ENCODE measurements at regions not wholly inside any gene's neighbourhood (a gene's known extent, or its start where the extent isn't known, plus 50 kb on each side); places are given as distances from the start of the nearest gene placed in this dataset.

GRCh38 chr2:58768715-58769080 lies 527.6 kb upstream of the FANCL start:
- Histone ChIP-seq H3K27me3 (no peaks in the 10 kb centered on the region), H3K27ac (no peak overlapping the region), H3K4me1 (no peaks in the 10 kb centered on the region), H3K36me3 (replicated peaks in 1 of 2; ENCODE audit: insufficient read depth in 1 of 2, low read depth in 2 of 2) (no peaks in the 10 kb centered on the region), H3K9me3 (no peaks in the 10 kb centered on the region), H3K4me3 (no peak overlapping the region)
- intact Hi-C loops (cut with DNase I), result no loop called here
- 69 to 74% methylated on average over 4 of the region's 4 CpGs for WGBS, 2 donors
- TF ChIP-seq POLR2A (IDR thresholded peaks at IDR 0.05), result no peak
- ATAC-seq, result no peak
- DNase-seq, result no peak

DNA sequence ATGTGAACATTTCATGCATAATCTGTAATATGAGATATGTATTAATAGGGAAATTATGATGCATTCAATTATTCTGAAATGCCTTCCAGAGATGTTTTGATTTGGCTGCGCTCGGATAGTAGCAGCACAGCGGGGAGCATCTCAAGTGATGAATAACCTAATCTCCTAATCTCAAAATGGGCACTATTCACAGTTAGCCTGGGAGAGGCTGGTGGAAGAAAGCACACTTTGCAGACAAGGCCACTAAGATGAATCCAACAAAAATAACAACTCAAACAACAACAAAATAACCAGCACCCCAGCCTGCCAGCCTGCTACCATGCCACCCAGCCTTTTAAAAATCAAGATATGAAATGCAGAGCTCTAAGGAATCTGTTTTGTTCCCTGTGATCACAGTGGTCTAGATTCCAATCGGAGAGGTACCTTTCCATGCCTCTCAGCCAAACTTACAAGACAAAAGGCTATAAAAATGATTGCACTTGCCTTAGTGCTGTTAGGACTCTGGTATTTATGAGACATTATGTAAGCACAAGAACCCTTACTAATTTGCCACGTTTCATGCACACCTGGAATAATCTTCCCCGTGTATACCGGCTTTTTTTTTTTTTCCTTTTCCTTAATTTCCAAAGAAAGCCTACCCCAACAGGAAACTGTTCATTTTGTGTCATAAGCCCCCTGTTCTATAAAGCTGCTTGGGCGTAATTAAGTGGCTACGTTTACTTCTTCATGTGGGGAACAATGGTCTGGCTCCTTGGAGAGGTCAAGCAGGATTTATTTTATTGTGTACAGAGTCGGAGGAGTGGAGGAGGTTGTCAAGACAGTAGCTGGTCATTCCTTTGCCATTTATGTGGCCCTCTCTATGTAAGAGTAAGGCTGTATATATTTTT lies 526.9 kb upstream of the FANCL start:
- Histone ChIP-seq H3K36me3 (replicated peaks in 1 of 2; ENCODE audit: insufficient read depth in 1 of 2, low read depth in 2 of 2) (no peaks in the 10 kb centered on the region), H3K4me3 (no peak overlapping the region), H3K4me1 (no peaks in the 10 kb centered on the region), H3K27ac (no peak overlapping the region), H3K27me3 (no peaks in the 10 kb centered on the region), H3K9me3 (no peaks in the 10 kb centered on the region)
- no peak for ATAC-seq
- TF ChIP-seq CTCF (IDR thresholded peaks at IDR 0.05) (no peak), POLR2A (IDR thresholded peaks at IDR 0.05) (no peak)
- no peak for DNase-seq
- 75 to 79% methylated on average over 10 of the region's 10 CpGs for WGBS, 2 donors
- intact Hi-C loops (cut with DNase I), result no loop called here

DNA sequence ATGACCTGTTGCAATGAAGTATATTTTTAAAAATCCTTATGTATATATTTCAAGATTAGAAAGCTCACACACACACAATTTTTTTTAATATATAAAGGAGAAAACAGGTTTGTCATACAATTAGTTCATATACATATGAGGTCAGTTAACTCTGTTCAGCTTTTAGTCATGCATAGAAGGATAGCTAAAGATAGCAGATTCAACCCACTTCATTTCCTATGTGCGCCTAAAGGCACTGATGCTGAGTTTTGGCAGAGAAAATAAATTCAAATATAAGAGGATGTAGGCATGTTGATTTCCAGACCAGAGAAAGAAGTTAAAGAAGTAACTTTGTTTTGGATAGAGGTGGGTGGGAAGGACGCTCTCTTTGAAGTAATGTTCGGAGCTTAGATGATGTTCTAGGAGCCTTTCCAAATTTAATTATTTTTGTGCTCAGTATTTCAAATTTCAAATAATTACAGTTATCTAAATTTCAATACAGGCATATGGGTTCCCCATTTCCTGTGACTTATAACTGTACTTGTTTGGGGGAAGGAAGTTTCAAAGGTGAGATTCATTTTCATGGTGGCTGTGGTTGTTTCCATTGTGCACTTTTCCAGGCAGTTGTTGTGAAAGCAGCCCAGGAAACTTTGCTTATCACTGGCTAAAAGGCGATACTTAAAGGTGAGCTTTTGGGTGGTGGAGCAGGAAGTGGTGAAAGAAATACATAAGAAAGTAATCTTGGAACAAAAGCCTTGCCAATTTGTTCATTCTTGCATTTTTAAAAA lies 523.4 kb upstream of the FANCL start:
- intact Hi-C loops (cut with DNase I), result no loop called here
- Histone ChIP-seq H3K27ac (no peak overlapping the region), H3K4me1 (no peaks in the 10 kb centered on the region), H3K27me3 (no peaks in the 10 kb centered on the region), H3K36me3 (replicated peaks in 1 of 2; ENCODE audit: insufficient read depth in 1 of 2, low read depth in 2 of 2) (no peaks in the 10 kb centered on the region), H3K4me3 (no peak overlapping the region), H3K9me3 (no peaks in the 10 kb centered on the region)
- no peak for TF ChIP-seq POLR2A (IDR thresholded peaks at IDR 0.05)
- no peak for TF ChIP-seq CTCF (IDR thresholded peaks at IDR 0.05)
- WGBS, 2 donors, result 66 to 68% methylated on average over 4 of the region's 4 CpGs
- ATAC-seq, result no peak
- no peak for DNase-seq

GRCh38 chr2:58762176-58762781 lies 521.2 kb upstream of the FANCL start:
- DNase-seq, result peak; percentile 48 to 63 (median 54)
- Histone ChIP-seq H3K27me3 (no peaks in the 10 kb centered on the region), H3K4me1 (no peaks in the 10 kb centered on the region), H3K27ac (no peak overlapping the region), H3K36me3 (replicated peaks in 1 of 2; ENCODE audit: insufficient read depth in 1 of 2, low read depth in 2 of 2) (no peaks in the 10 kb centered on the region), H3K9me3 (no peaks in the 10 kb centered on the region), H3K4me3 (no peak overlapping the region)
- WGBS, 2 donors, result 21 to 30% methylated on average over 5 of the region's 5 CpGs
- ATAC-seq, result peak; percentile 82
- intact Hi-C loops (cut with DNase I), result no loop called here
- TF ChIP-seq CTCF (IDR thresholded peaks at IDR 0.05) (peak; percentile 35 to 70 (median 59)), POLR2A (IDR thresholded peaks at IDR 0.05) (no peak)

GRCh38 chr2:58757971-58758370 lies 516.8 kb upstream of the FANCL start:
- Histone ChIP-seq H3K27ac (no peak overlapping the region), H3K36me3 (replicated peaks in 1 of 2; ENCODE audit: insufficient read depth in 1 of 2, low read depth in 2 of 2) (no peaks in the 10 kb centered on the region), H3K9me3 (no peaks in the 10 kb centered on the region), H3K4me3 (no peak overlapping the region), H3K4me1 (no peaks in the 10 kb centered on the region), H3K27me3 (no peaks in the 10 kb centered on the region)
- 78 to 89% methylated on average over 6 of the region's 6 CpGs for WGBS, 2 donors
- intact Hi-C loops (cut with DNase I), result no loop called here
- ATAC-seq (no peak), DNase-seq (no peak)
- TF ChIP-seq POLR2A (IDR thresholded peaks at IDR 0.05) (no peak), CTCF (IDR thresholded peaks at IDR 0.05) (no peak)
